NCI-H748 (cell line): ENCODE measurements at regions not wholly inside any gene's neighbourhood (a gene's known extent, or its start where the extent isn't known, plus 50 kb on each side); places are given as distances from the start of the nearest gene placed in this dataset.
"Not testable (repeated sequence)": the region's sequence is repeated elsewhere in the genome, so short reads cannot be mapped to it uniquely, and the experiment has no call there.

Experiments
- DNase-seq: peaks from one replicate; lab custom pipeline; 2025; ENCODE audit not compliant: unreplicated experiment; lab: John Stamatoyannopoulos, UW

DNA sequence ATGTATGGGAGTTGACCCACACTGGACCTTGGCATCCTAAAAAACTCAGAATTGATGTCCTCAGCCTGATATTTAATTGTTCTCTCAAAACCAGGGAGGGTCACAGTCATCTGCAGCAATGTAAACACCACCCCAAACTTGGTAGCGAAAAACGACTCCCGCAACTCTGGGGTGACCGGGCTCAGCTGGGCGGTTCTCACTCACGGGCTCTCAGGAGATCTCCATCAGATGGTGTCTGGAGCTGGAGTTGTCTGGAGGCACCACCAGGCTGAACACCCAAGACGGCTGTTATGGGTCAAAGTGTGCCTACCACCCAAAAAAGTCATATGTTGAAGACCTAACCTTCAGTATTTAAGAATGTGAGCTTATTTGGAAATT lies 50.9 kb upstream of the NXT1 start:
- no peak for DNase-seq

DNA sequence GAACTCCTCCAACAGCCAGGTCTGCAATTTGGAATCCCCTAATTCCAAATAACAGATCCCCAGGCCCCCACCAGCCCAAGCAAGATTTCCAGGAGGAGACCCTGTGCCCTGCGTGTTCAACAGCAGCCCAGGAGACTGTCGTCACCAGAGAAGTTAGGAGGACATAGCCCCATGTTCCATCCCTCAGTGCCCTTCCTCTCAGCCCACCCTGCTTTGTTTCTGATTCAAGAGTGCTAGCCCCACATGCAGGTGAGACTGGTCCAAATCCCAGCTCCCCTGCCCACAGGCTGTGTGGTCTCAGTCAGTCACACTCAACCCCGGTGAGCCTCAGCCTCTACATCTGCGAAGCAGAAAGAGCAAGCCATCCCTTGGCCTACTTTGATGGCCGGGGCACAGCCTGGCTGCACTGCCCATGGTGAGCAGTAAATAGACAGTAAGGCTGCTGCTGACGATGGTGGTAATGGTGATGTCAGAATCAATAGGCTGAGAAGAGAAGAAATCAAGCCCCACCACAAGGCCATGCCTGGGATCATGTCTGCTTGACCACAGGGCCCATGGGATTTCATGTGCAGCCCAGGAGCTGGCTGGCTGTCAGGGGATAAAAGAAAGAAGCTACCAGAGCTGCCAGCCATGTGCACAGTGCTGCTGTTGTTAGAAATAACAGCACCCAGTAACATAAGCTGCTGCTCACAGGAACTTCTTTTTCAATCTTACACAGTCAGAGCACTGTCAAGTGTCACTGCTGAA lies 51.5 kb upstream of the NXT1 start:
- DNase-seq: no peak

DNA sequence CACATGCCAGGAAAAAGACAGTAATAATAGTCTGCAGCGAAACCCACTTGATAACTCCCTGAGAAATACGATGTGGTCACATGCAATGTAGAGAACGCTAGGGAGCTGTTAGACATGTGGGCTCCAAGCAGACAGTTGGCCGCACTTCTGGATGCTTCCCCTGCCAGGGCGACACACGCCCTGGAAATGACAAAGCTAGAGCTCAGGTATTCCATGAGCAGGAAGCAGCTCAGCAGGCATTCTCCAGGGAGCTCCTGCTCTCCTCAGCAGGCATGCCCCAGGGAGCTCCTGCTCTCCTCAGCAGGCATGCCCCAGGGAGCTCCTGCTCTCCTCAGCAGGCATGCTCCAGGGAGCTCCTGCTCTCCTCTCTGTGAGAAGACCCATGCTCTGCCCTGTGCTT lies 52.4 kb upstream of the NXT1 start:
- no peak for DNase-seq

DNA sequence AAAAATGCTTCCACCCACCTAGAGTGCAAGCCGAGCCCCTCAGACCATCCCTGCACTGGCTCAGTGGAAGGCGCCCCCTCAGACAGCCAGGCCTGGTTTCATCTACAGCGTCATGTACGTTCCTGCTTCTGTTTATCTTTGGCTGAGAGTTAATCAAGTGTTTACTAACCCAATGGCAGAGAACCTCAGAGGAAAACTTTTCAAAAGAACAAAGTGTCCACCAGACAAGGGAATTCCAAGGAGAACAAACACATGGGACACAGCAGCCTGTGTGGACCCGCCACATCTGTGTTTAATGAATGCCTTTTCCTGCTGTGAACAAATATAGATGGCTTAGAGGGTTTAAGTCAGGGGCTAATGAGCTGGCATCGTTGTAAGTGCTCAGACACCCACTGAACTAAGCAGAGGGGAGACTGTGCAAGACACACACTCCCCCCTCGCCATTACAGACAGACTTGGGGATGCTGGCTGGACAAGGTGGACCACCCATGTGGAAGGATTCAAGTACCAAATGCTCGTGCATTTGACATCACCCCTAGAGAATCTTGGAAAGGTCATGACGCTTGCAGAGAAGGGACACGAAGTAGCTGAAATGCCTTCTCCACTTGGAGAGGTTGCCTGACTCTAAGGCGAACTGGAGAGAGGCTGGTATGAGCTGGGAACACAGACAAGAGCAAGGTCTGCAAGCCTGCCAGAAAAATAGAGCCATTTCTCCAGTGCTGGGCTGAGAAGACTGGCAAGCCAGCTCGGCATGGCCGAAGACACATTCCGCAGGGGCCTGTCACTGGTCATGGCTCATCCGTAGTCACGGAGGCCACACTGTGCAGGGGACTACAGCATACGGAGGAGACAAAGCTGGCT lies 53.5 kb upstream of the NXT1 start:
- DNase-seq: peak; percentile 30

DNA sequence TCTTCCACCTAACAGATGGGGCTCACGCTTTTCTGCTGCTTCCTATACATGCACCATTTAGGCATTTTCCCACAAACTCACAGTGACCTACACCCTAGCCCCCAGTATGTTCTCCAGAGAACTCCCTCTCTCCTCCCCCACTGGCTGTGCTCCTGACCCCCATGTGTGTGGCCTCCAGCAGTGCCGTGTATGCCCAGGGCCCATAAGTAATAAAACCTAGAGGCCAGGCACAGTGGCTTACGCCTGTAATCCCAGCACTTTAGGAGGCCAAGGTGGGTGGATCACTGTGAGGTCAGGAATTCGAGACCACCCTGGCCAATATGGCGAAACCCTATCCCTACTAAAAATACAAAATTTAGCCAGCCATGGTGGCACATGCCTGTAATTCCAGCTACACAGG lies 54.7 kb upstream of the NXT1 start:
- no peak for DNase-seq

DNA sequence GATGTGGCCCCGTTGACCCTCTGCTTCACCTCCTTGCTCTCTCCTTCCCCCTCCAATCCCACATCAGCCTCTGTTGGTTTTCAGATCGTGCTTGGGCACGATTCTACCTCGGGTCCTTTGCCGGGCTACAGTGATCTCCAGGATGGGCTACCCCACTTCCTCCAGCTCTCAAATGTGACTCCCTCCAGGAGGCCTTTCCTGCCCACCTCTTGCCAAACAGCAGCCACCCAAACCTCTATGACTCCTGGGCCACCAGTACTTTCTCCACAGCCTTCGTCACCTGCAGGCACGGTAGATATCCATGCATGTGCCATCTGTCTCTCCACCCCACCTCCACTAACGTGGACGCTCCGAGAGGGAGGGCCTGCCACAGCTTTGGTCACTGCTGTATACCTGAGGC lies 55.9 kb upstream of the NXT1 start:
- no peak for DNase-seq

DNA sequence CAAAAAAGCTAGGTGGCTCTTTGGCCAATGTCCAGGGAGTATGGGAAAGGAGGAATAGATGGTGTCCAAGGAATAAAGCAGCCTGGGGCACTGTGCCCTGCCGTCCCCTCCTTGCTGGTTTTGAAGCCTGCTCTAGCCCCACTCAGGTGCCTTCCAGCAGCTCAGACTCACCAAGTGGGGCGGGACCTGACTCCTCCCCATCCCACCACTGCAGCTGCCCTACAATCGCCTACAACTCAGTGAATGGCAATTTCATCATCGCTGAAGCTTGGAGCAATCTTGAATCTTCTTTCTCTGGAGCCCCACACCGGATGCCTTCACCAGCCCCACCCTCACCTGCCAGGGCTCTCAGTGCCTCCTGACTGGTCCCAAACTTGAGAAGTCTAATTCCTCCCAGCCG lies 56.4 kb upstream of the NXT1 start:
- no peak for DNase-seq

DNA sequence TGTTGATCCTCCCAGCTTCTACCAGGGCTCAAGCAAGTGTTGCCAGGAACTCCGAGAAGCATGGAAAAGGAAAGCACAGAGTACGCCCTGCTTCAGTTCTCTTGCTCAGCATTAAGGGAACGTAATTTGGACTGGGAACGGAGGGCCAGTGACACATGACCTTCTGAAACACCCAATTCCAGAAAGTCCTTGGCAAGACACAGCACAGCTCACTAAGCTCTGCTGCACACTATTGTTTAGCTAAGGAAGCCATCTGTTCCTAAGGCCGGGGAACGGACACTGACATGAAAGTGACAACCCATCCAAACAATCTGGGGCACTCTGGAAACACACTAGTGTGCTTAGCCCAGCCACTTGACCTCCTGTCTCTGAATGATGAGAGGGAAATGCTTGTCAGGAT lies 56.9 kb upstream of the NXT1 start:
- DNase-seq: no peak

DNA sequence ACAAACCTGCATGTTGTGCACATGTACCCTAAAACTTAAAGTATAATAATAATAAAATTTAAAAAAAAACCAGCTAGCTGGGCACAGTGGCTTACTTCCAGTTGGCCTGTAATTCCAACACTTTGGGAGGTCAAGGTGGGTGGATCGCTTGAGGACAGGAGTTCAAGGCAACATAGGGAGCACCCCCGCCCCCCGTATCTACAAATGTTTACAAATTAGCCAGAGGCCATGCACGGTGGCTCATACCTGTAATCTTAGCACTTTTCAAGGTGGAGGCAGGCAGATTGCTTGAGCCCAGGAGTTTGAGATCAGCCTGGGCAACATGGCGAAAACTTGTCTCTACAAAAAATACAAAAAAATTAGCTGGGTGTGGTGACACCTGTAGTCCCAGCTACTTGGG lies 58.3 kb upstream of the NXT1 start:
- DNase-seq: not testable (repeated sequence)

DNA sequence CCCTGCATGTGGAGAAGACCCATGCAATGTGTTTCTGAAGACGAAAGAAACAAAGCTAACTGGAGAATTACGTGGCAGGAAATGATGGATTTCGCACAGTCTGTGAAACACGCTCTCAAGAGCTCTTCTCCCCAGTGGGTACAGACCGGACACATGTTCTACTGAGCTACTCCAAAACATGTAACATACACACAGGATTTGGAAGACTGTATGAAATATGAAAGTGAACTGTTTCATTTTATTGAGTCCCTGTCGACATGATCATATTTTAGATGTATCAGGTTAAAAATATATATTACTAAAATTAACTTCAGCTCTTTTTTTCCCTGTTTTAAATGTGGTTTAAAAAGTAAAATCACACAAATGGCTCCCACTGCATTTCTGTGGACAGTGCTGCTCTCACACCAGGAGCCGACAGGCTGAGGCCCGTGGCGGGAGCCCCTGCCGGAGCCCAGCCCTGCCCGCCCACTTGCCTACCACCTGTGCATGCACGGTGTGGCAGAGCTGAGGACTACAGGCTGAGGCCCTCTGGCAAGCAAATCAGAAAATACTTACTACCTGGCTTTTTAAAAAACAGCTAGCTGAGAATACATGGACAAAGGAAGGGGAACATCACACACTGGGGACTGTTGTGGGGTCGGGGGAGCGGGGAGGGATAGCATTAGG lies 58.9 kb upstream of the NXT1 start:
- no peak for DNase-seq

DNA sequence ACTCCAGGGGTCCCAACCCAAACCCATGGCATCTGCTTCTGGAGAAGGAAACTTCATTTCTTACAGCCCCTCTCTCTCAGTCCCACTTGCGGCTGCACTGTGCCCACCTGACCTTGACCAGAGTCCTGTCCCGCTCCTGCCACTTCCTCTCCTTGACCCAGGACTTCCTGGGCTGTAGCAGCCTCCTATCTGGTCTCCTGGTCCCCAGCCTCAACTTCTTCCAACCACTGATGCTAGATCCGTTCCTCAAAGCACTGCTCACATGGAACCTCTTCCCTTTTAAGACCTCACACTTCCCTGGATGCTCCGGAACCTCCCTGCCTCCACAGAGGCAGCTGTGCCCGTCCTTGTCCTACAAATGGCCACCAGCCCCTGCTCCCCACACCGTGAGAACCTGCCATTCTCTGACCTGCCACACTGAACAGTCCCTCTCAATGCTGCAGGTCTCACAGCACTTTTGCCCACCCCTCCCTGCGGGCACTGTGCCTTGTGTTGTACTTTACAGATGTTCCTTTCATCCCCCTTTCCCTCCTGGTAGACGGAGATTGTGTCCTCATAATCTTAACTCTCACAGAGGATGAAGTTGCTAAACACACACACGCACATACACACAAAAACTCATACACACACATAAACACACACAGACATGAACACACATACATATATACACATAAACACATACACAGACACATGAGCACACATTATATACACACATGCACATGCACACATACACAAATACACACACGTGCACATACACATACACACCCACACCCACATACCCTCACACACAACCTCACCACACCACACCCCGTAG lies 59.6 kb upstream of the NXT1 start:
- DNase-seq: no peak

DNA sequence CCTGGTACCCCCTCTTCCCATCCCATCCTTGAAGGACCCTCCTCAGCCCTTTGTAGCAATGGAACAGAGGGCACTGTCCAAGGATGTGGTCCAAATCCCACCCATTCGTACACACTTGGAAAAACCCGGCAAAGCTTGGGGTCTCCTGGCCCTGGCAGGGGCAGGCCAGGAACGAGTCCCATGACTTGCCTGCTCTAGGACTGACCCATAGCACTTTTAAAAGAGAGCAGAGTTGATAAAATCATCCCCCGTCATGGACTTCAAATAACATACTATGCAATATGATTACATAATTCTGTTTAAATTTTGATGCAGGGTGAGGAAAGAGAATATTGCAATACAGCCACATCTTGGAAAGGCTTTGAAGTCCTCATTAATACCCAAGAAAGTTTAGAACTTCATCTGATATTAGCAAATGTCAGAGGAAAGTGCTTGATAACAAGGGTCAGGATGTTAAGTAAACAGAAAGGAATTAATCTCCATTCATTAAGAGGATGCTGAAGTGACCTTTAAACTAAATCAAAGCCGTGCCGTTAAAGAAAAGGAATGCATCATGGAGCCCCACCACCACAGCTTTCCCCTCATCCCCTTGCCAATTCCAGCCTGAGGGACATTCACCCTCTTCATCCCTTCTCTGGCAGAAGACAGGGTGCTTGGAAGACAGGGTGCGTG lies 60.7 kb upstream of the NXT1 start:
- DNase-seq: no peak

DNA sequence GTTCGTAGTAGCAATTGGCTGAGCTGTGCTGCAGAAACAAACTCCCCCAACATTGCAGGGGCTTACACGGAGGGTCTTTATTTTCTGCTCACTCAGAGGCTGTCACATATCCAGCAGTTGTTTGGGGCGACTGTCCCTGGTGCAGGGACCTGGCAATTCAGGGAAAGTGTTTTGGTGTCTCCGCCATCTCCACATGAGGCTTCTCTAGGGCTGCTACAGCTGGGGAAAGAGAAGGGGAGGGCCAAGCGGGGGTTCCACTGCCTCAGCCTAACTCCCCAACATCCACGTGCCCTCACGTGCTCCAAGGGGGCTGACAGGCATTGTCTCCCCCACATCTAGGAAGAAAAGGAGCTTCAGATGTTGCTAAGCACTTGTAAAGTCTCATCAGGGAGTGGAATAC lies 61.3 kb upstream of the NXT1 start:
- DNase-seq: no peak

DNA sequence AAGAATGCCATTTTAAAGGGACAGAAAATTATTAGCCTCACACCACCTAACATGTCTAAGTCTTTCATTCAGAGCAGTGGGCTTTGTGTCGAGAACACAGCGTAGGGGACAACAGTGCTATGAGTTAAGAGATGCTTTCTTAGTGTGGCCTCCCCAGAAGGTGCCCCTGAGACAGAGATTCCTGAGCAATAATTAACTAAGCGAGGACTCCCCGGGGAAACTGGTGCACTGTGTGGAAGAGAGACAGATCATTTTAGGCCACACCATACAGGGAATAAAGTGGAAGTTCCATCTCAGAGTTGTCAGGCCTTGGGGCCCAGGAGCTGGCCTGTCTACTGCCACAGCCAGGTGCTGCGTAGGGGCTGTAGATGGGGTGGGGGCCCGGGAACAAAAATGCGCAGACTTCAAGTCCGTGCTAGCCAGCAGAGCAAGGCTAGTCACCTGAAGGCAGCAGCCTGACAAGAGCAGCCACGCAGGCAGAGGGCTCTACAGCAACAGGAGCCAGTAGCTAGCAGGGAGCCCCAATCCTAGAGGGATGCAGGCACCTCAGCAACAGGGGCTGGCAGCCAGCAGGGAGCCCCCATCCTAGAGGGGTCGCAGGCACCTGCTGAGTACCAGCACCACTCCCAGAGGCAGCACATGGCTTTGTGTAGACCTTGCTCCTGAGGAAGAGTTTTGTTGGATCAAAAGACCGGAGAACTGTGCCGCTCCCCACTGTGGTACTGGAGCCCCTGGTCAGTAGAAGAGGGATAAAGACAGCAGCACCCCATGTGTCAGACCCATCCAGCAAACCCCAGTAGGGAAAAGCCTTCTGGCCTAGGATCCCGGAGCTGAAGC lies 63.0 kb upstream of the NXT1 start:
- no peak for DNase-seq

DNA sequence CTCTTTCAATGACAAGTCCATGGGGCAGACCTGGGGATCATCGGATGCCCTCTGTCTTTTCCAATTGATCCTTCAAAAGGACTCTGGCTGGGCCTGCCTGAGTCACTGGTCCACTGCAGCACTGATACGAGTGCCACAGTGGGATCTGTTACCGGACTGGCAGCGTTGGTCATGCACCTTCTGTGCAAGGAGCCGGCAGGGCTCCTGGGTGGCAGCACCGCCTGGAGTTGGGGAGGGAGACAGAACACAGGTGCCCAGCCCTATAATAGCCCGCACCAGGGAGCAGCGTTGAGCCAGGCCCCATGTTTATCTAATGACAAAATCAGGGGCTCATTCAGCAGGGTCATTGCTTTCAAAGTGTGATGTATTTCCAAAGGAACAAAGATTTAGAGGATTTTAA lies 64.2 kb upstream of the NXT1 start:
- no peak for DNase-seq

DNA sequence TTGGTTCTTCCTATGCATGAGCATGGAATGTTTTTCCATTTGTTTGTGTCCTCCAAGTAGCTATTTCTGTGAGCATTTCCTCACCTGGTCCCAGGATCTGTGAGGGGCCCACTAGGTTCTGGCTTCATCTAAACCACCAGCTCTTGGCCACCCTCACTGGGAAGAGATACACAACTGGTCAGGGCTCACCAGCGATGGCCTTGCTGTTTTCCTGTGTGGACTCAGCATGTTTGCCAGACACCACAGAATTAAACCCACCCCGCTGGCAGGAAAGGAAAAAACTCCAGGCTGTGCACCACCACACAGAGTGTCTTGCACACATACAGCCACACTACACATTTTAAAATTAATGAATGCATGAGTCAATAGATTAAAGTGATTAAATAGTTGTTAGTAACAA lies 65.1 kb upstream of the NXT1 start:
- DNase-seq: no peak

DNA sequence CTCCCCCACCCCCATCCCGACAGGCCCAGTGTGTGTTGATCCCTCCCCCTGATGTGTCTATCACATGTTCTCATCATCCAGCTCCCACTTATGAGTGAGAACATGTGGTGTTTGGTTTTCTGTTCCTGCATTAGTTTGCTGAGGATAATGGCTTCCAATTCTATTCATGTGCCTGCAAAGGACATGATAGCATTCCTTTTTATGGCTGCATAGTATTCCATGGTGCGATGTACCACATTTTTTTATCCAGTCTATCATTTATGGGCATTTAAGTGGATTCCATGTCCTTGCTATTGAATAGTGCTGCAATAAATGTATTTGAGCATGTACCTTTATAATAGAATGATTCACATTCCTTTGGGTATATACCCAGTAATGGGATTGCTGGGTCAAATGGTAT lies 66.6 kb upstream of the NXT1 start:
- DNase-seq: no peak

DNA sequence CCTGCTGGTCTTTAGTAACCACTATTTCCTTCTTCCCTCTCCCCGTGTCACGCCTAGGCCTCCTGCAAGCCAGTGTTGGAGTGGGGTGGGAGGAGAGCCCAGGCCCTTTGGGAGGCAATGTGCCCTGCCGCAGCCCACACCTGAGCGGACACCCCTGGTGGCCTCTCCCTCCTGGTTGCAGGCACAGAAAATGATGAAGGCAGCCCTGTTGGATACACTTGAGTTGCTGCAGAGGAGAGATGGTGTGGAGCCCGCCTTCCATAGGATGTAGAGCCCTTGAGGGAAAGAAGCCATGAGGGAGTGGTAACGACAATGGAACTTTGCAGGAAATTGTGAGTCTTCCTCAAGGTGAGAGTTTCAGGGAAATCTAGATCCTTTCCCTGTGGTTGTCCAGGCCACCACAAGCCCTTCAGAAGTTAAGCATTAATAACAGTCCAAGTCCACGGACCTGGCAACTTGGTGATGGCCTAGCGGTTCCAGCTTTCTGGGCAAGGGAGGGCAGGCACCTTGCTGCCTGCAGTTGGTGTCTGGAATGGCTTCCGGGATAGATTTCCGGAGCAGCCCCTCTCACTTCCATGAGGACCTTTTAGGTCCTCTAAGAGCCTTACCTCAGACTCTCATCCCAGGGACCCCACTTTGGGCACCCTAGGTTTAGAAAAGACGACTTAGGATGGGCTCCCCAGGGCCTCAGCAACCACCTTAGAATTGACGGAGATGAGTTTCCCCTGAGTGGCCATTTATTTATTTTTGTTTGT lies 67.3 kb upstream of the NXT1 start:
- DNase-seq: no peak

DNA sequence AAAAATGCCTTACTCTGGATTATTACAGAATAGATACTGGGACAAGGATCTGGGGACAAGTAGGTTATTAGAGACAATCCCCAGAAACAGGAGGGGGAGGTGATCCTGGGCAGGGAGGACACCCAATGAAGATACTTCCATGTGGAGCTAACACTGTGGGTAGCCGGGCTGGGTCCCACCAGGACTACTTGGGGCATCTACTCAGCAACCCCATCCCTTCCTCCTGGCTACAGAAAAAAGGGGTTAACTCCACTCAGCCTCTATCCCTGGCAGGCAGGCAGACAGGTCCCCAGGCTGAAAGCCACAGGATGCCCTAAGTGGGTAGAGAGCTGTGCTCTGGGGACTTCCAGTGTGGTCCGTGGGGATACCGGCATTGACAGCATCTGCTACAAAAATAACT lies 68.0 kb upstream of the NXT1 start:
- DNase-seq: no peak
